ENCODE measurements at regions not wholly inside any gene's neighbourhood (a gene's known extent, or its start where the extent isn't known, plus 50 kb on each side); places are given as distances from the start of the nearest gene placed in this dataset.

- DNase-seq: peak in 1 of 4 donors; percentile 32
- no peaks in the 10 kb centered on the region for H3K36me3 ChIP-seq
- H3K4me1 ChIP-seq: peaks cover 5% of the 10 kb centered on the region in 2 donors
- intact Hi-C loops (cut with DNase I): loop anchor here in 1 of 2 donors (5.0 kb wide), 1 partner anchor 196 kb away; no protein-coding TSS in a partner anchor
- peaks cover 0 to 29% of the 10 kb centered on the region in 2 donors for H3K27me3 ChIP-seq
- H3K27ac ChIP-seq: no peak overlapping the region
- no peak for TF ChIP-seq CTCF (IDR thresholded peaks at IDR 0.05)
- H3K9me3 ChIP-seq: peaks cover 0 to 11% of the 10 kb centered on the region in 2 donors
- ATAC-seq: peak; percentile 28
- no peak overlapping the region for H3K4me3 ChIP-seq
Measured at GRCh38 chr16:86018071-86018470, 119.1 kb downstream of the IRF8 start.

GRCh38 chr16:86018487-86018886, 119.5 kb downstream of the IRF8 start:
- no peak for TF ChIP-seq CTCF (IDR thresholded peaks at IDR 0.05)
- no peak overlapping the region for H3K4me3 ChIP-seq
- peaks cover 0 to 13% of the 10 kb centered on the region in 2 donors for H3K9me3 ChIP-seq
- intact Hi-C loops (cut with DNase I): loop anchor here in 1 of 2 donors (5.0 kb wide), 1 partner anchor 196 kb away; no protein-coding TSS in a partner anchor
- peak in 3 of 4 donors; percentile 65 to 79 (median 74) for DNase-seq
- H3K36me3 ChIP-seq: no peaks in the 10 kb centered on the region
- H3K27me3 ChIP-seq: peaks cover 0 to 29% of the 10 kb centered on the region in 2 donors
- ATAC-seq: peak; percentile 76
- peaks cover 5% of the 10 kb centered on the region in 2 donors for H3K4me1 ChIP-seq
- H3K27ac ChIP-seq: no peak overlapping the region

GRCh38 chr16:86018941-86019340, 120.0 kb downstream of the IRF8 start:
- H3K36me3 ChIP-seq: no peaks in the 10 kb centered on the region

GRCh38 chr16:86019446-86020047, 120.6 kb downstream of the IRF8 start:
- intact Hi-C loops (cut with DNase I): loop anchor here in 1 of 2 donors (5.0 kb wide), 1 partner anchor 197 kb away; no protein-coding TSS in a partner anchor
- peaks cover 0 to 29% of the 10 kb centered on the region in 2 donors for H3K27me3 ChIP-seq
- no peak overlapping the region for H3K27ac ChIP-seq
- peak in 1 of 4 donors; percentile 21 for DNase-seq
- H3K36me3 ChIP-seq: no peaks in the 10 kb centered on the region
- TF ChIP-seq CTCF (IDR thresholded peaks at IDR 0.05): no peak
- H3K4me3 ChIP-seq: no peak overlapping the region
- no peak for ATAC-seq
- peaks cover 0 to 24% of the 10 kb centered on the region in 2 donors for H3K9me3 ChIP-seq
- peaks cover 5% of the 10 kb centered on the region in 2 donors for H3K4me1 ChIP-seq

More at GRCh38 chr16:86018941-86019340, 120.0 kb downstream of the IRF8 start:
- Histone ChIP-seq H3K27ac (no peak overlapping the region), H3K4me3 (no peak overlapping the region), H3K9me3 (peaks cover 0 to 18% of the 10 kb centered on the region in 2 donors), H3K4me1 (peaks cover 5% of the 10 kb centered on the region in 2 donors), H3K27me3 (peaks cover 0 to 29% of the 10 kb centered on the region in 2 donors)
- DNase-seq (peak in 1 of 4 donors; percentile 29), ATAC-seq (no peak)
- intact Hi-C loops (cut with DNase I): loop anchor here in 1 of 2 donors (5.0 kb wide), 1 partner anchor 197 kb away; no protein-coding TSS in a partner anchor
- TF ChIP-seq CTCF (IDR thresholded peaks at IDR 0.05): no peak

GRCh38 chr16:86020971-86021370, 122.0 kb downstream of the IRF8 start:
- Histone ChIP-seq H3K36me3 (no peaks in the 10 kb centered on the region), H3K4me3 (no peak overlapping the region), H3K27me3 (peaks cover 0 to 29% of the 10 kb centered on the region in 2 donors), H3K4me1 (peaks cover 5% of the 10 kb centered on the region in 2 donors), H3K27ac (no peak overlapping the region), H3K9me3 (peaks cover 0 to 29% of the 10 kb centered on the region in 2 donors)
- ATAC-seq (no peak), DNase-seq (peak in 1 of 4 donors; percentile 24)
- TF ChIP-seq CTCF (IDR thresholded peaks at IDR 0.05): no peak
- intact Hi-C loops (cut with DNase I): no loop called here
